Stimulated activated CD8-positive, alpha-beta memory T cell treated with anti-CD3 and anti-CD28 coated beads, Interleukin-2, amount 100 ng/mL, for 48 hours (primary cell): ENCODE measurements at regions not wholly inside any gene's neighbourhood (a gene's known extent, or its start where the extent isn't known, plus 50 kb on each side); places are given as distances from the start of the nearest gene placed in this dataset.

ENCODE experiments used
- DNase-seq, 2 donors: peaks; one replicate each; pipeline ENCODE4 v3.0.0-alpha.2; 2020; ENCODE audit warnings: low read depth in 2 of 2

DNA sequence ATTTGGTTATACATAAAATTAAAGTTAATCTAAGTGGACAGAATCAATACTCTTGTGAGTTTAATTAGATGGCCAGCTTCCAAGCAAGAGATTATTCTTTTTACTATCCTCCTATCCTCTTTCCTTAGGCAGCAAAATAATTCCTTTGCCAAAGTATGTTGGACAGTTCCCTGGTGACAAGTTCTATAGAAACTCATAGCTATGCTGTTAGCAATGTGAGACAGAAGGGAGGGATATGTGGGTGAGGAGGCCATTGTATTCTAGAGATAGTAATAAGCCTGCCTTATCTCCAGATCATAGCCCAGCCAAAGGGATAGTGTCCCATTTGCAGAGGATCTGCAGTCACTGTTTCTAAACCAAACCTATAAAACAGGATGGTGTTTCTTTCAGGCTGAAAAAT lies 181.6 kb upstream of the HDAC9 start:
- no peak for DNase-seq

DNA sequence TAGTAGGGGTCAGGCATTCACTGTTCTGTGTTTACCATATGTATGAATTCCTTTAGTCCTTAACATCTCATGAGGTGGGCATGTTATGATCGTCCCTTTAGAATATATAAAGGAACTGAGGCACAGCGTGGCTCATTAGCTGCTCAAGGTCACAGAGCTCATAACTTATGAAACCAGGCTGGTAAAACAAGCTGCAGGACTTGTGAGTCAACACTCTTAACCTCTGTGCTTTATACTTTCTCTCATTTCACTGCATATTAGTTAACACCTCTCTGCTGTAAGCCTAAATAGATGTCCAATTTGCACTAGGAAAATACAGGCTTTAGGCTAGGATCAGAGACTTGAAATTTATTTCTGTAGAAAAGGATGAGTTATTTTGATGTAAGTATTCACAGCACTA lies 180.3 kb upstream of the HDAC9 start:
- DNase-seq: no peak

GRCh38 chr7:18317941-18318340 lies 177.6 kb upstream of the HDAC9 start:
- no peak for DNase-seq

GRCh38 chr7:18320422-18320821 lies 175.1 kb upstream of the HDAC9 start:
- DNase-seq: no peak

DNA sequence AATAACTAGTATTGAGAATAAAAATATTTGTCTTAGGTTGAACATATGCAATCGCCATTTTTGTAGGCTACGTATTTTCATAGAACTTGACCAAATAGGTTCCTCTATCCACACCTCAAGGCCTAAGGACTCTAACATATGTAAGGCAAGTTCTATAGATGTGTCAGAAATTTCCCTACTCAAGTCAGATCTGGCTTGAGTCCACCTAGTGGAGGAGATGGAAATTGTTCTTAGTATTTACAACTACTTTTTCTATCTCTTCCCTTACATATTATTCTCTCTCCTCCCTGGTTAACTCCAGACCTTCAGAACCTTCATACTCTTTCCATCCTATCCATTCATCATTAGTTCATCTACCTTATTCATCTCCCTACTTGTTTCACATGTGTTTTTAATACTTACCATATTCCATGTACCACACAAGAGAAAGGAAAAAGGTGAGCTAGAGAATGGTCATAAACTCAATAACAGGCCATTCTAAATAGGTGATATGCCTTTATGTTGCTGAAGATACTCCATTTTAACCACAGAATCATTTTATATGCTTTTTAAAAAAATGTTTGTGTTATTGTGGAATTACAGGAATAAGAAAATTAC lies 174.5 kb upstream of the HDAC9 start:
- no peak for DNase-seq

DNA sequence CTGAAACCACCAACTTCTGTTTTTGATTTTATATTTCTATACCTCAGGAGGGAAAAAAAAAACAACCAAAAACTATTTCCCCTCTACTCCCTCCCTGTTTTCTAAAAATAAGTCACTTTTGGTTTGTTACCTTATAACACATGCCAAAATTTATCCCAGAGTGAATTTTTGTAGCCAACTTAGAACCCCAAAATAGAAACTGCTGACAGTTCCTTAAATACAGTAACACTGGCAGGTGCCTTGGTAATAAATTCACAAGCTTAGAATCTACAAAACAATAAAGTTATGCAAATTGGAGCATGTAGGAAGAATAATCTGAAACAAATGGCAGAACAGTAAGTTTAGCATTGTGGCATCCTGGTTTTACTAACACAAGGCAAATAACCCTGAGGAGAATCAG lies 165.0 kb upstream of the HDAC9 start:
- DNase-seq: no peak

DNA sequence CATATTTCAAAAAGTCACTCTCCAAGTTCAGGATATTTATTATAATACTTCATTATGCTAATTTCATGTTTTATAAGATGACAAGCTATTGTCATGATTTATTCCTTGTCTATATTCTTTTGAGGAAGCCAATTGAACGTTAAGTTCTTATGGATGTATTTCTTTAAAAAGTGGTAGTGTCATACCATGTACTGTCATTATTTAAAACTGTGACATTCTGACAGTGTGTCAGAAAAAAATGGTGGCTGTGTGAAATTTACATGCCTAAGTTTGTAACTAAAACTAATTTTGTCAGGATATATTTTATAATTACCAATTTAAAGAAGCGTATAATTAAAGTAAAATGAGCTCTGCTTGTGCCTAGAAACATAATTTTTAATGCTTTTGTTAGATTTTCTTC lies 158.9 kb upstream of the HDAC9 start:
- DNase-seq: no peak

DNA sequence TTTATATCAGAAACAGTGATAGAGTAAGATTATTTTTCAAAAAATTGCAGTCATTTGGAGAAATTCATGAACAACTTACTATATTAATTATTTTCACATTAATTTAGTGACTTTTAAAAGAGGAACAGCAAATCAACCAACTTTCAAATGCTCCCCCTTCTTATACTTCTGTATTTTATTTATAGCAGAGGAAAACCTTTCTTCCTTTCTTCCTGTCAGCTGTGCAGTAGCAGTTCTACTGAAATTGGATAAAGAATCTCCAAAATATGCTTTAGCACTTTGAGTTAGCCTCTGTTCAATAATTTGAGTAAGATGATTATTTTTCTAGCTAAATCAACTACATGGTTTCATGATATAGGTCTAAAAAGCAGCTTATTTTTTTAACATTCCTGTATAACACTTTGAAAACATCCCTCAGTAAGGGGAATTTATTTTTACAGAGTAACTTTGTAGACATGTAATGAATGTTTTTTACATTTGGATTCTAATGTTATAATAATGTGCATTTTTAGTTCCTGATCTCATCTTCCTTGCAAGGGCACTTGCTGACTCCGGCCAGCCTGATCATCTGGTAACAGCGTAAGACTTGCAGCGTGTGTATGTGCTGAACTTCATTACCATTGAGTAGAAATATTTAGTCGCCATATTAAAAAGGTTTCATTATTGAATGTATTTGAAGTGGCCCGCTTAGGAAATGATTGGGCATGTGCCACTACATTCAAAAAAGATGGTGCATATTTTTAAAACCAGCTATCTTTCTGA lies 158.3 kb upstream of the HDAC9 start:
- DNase-seq: no peak

GRCh38 chr7:18338910-18339523 lies 156.5 kb upstream of the HDAC9 start:
- DNase-seq: no peak

- DNase-seq: no peak
Observed at GRCh38 chr7:18341756-18342155, 153.8 kb upstream of the HDAC9 start.

- DNase-seq: no peak
Observed at GRCh38 chr7:18343047-18343446, 152.5 kb upstream of the HDAC9 start.

- DNase-seq: no peak
Observed at GRCh38 chr7:18344536-18344935, 151.0 kb upstream of the HDAC9 start.

GRCh38 chr7:18345641-18346234 lies 149.8 kb upstream of the HDAC9 start:
- no peak for DNase-seq

DNA sequence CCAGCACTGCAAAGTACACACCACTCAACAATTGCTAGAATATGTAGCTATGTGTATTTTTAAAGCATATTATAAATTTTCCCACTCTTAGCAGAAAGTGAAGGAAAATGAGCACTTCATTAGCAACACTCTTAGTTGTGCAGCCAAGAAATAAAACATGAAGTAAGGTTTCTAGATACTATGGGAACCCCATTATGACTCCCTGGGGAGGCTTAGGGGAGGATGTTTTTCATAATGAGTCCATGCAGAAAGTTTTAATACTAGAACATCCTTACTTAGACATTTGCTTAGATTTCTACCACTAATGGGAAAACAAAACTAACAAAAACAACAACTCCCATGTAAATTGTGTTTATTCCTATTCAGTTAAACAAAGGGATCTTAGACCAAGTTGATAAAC lies 148.4 kb upstream of the HDAC9 start:
- DNase-seq: no peak

DNA sequence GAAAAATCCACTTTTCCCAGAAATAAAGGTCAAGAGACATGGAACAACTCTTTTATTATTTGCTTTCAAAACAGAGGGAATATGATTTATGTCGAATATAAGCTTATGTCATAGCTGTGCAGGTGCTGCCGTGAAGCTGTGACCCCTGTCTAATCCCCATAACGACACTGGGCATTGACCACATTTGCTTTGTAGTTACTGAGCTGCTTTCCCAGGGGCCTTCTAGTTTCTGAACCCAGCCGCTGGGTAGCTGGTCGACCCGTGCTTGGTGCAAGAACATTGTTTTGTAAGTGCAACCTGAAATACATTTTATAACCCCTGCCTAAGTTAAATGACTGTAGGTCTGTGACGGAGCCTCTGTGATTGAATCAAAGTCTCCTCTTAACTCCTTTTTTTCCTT lies 144.9 kb upstream of the HDAC9 start:
- DNase-seq: no peak

DNA sequence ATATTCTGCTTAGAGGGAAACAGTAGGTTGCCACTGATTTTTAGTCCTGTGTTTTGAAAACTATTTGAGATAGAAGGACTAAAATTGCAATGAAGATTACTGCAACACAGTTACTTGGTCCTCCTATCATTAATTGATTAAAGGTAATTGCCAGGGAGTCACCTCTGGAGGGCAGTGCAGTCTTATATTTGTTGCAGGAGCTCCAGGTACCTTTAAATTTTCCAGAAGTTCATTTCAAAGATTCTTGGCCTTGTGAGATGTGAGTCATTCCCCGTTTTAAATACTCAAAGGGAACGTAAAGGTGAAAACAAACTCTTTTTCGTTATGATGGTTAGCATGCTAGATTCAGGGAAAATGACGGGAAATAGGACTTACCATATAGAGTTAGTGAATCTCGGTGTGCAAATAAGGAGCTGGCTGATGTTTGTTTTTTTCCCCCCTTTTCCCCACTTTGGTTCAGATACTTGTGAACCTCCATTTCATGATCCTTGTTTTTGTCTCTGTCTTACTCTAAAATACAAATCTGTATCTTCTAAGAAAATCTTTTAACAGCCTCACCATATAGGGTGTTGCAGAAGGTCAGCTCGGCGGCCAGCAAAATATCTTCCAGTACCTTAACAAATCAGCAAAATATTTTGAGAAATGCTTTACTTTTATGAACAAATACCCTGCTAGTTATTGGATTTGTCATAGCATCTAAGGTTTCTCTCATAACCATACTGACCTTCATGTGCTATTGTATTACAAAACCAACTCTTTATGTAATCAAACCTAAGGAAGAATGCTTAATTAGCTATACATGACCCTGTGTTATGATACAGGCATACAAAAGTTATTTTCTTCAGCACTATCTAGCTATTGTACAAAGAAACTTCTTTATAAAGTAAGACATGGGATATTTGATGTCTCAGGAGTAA lies 143.0 kb upstream of the HDAC9 start:
- DNase-seq: no peak

DNA sequence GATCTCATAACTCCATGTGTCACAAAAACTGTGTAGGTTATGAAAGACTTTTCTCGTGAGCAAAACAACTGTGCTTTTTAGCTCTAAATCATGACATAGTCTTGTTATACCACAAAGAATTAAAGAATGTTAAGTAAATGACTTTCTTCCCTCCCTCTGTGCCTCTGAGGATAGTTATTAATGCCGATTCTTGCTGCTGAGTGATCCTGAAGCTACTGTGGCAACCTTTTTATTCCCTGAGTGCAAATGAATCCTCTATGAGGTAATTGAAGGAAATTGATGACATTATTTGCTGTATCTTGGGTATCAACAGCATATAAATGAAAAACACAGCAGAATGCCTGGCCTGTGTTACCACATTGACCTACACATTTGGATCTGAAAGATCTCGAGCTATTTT lies 142.2 kb upstream of the HDAC9 start:
- no peak for DNase-seq

DNA sequence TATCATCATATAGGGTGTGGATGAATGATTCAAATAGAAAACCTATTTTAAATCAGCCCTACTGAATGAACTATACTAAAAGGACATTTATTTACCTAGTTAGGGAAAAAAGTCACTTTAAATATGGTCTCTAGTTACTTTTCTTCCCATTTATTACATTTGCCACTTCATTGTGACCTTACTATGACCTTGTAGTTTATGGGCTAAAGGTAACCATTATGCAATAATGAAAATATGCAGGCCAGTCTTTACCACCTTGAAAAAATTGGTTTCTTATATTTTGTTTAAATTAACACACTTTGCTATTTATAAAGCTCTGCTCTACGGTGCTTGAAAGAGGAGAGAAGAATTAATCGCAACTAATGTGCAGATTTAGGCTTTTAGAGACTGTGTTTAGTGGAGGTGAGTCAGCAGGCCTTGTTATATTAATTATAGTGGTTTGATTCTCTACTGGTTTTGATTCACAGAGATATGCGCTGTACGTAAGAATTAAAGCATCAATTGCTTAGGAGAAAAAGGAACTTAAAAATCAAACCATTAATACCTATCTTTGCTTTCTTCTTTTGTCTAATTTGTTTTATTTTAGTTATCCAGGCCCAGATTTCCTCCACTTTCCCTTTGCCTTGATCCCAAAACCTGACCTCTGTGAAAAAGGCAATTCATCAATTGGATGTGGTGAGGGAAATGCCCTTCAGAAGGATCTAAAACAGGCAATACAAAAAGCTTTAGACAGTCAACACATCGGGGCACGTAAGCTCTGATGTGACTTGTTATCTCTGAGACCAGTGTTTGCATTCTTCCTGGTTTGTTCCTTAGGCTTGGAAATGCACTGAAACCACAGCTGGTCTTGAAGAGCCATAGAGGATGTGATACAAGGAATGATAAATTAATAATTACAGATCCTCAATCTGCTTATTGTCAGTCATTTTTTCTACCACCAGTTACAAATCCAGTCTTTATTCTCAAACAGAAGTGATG lies 141.2 kb upstream of the HDAC9 start:
- DNase-seq: no peak

DNA sequence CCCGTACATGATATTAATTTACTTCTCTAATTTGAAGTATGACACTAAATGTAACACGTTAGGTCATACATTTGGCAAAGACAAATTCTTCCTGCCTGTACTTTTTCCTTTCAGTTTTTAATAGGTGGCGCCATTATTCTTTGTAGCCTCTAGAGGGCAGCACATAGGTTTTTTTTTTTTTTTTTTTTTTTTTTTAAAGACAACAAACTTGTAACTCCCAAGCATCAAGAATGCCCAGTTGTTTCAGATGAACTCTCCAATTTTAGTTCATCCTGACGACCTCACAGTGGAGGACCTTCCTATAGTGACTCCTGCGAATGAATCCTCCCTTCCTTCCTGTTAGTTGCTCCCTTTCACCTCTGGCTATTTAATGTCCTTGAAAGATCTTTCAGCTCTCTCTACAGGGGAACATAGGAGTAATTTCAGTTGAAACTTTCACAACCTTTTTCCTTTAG lies 139.3 kb upstream of the HDAC9 start:
- DNase-seq: no peak

GRCh38 chr7:18357691-18358090 lies 137.9 kb upstream of the HDAC9 start:
- no peak for DNase-seq

GRCh38 chr7:18361756-18362155 lies 133.8 kb upstream of the HDAC9 start:
- no peak for DNase-seq
